OCI-LY1 (cell line): ENCODE measurements at regions not wholly inside any gene's neighbourhood (a gene's known extent, or its start where the extent isn't known, plus 50 kb on each side); places are given as distances from the start of the nearest gene placed in this dataset.

Experiments used
- H2AFZ ChIP-seq: fragments of 200-600 bp; sonication (generic), shearing (Covaris generic); 2 replicates; pipeline ENCODE4 v1.6.0; 2014; ENCODE audit warnings: antibody characterized with exemption, mild to moderate bottlenecking, low read length
- H3F3A ChIP-seq: fragments of 200-600 bp; sonication (generic), shearing (Covaris generic); 2 replicates; pipeline ENCODE4 v1.6.0; 2014; ENCODE audit warnings: mild to moderate bottlenecking, antibody characterized with exemption, low read length, moderate library complexity; ENCODE audit not compliant: insufficient read depth
- H3K27ac ChIP-seq: fragments of 200-600 bp; sonication (generic); 2 replicates; pipeline ENCODE4 v1.5.1; 2014; ENCODE audit warnings: low read length, mixed run types, mild to moderate bottlenecking, low read depth; ENCODE audit not compliant: poor library complexity, severe bottlenecking
- H3K27me3 ChIP-seq: fragments of 200-600 bp; sonication (generic); 2 replicates; pipeline ENCODE4 v1.6.0; 2014; ENCODE audit warnings: antibody characterized with exemption, mild to moderate bottlenecking, low read length, moderate library complexity; ENCODE audit not compliant: insufficient read depth
- H3K36me3 ChIP-seq: fragments of 200-600 bp; sonication (generic); 2 replicates; pipeline ENCODE4 v1.6.1; 2014; ENCODE audit warnings: mild to moderate bottlenecking, antibody characterized with exemption, low read length, moderate library complexity, mixed read lengths; ENCODE audit not compliant: insufficient read depth
- H3K4me1 ChIP-seq: fragments of 200-600 bp; sonication (generic); 2 replicates; pipeline ENCODE4 v1.5.1; 2014; ENCODE audit warnings: mild to moderate bottlenecking, low read length, moderate library complexity; ENCODE audit not compliant: insufficient read depth, severe bottlenecking
- H3K4me2 ChIP-seq: fragments of 200-600 bp; sonication (generic), shearing (Covaris generic); 2 replicates; pipeline ENCODE4 v1.6.1; 2014; ENCODE audit warnings: low read length
- H3K4me3 ChIP-seq: fragments of 200-600 bp; sonication (generic); 2 replicates; pipeline ENCODE4 v1.5.1; 2014; ENCODE audit warnings: low read length, low read depth, mild to moderate bottlenecking, mixed read lengths; ENCODE audit not compliant: poor library complexity, severe bottlenecking
- H3K79me2 ChIP-seq: fragments of 200-600 bp; shearing (Covaris generic); 2 replicates; pipeline ENCODE4 v1.6.1; 2016; ENCODE audit warnings: mixed run types, low read length, mixed read lengths; ENCODE audit not compliant: insufficient read depth
- H3K9ac ChIP-seq: fragments of 200-600 bp; sonication (generic), shearing (Covaris generic); 2 replicates; pipeline ENCODE4 v1.6.1; 2014; ENCODE audit warnings: mild to moderate bottlenecking, low read length, mixed read lengths
- H3K9me2 ChIP-seq: fragments of 200-600 bp; sonication (generic), shearing (Covaris generic); 2 replicates; pipeline ENCODE4 v1.6.1; 2014; ENCODE audit warnings: low read depth, mild to moderate bottlenecking, low read length, mixed read lengths
- H3K9me3 ChIP-seq: fragments of 200-600 bp; shearing (Covaris generic); 2 replicates; pipeline ENCODE4 v1.6.1; 2014; ENCODE audit warnings: low read length, mixed read lengths
- H4K20me1 ChIP-seq: fragments of 200-600 bp; sonication (generic), shearing (Covaris generic); 2 replicates; pipeline ENCODE4 v1.6.0; 2016; ENCODE audit warnings: mild to moderate bottlenecking, low read length; ENCODE audit not compliant: insufficient read depth
- CTCF ChIP-seq: fragments of 200-600 bp; sonication (generic), shearing (Covaris generic); IDR thresholded peaks from 2 replicates; pipeline ENCODE4 v1.5.1; 2017; ENCODE audit warnings: mild to moderate bottlenecking, antibody characterized with exemption, low read length, moderate library complexity, mixed read lengths
- EZH2 ChIP-seq: fragments of 200-600 bp; sonication (generic), shearing (Covaris generic); IDR thresholded peaks from 2 replicates; pipeline ENCODE4 v1.8.0; 2017; ENCODE audit warnings: borderline replicate concordance, mixed run types, mild to moderate bottlenecking, antibody characterized with exemption, low read length, moderate library complexity, mixed read lengths

- TF ChIP-seq CTCF (no peak), EZH2 (no peak)
- no peaks in the 10 kb centered on the region for H3K79me2 ChIP-seq
- H3K4me2 ChIP-seq = no peak overlapping the region
- no peaks in the 10 kb centered on the region for H3F3A ChIP-seq
- H3K27me3 ChIP-seq = 0 out of 2 replicates have a peak, but pooled peaks cover 3% of the 10 kb centered on the region
- H4K20me1 ChIP-seq = no peaks in the 10 kb centered on the region
- H3K9me3 ChIP-seq = no peaks in the 10 kb centered on the region
- H3K9ac ChIP-seq = no peak overlapping the region
- no peaks in the 10 kb centered on the region for H3K9me2 ChIP-seq
- no peaks in the 10 kb centered on the region for H3K36me3 ChIP-seq
- H2AFZ ChIP-seq = no peak overlapping the region
- no peak overlapping the region for H3K4me3 ChIP-seq
- H3K27ac ChIP-seq = no peak overlapping the region
- no peaks in the 10 kb centered on the region for H3K4me1 ChIP-seq
Observed at GRCh38 chr15:77691607-77692006, 58.9 kb upstream of the LINGO1 start.

- H2AFZ ChIP-seq = no peak overlapping the region
- no peaks in the 10 kb centered on the region for H3K9me2 ChIP-seq
- H4K20me1 ChIP-seq = no peaks in the 10 kb centered on the region
- no peaks in the 10 kb centered on the region for H3K36me3 ChIP-seq
- no peaks in the 10 kb centered on the region for H3K4me1 ChIP-seq
- H3K79me2 ChIP-seq = no peaks in the 10 kb centered on the region
- H3F3A ChIP-seq = no peaks in the 10 kb centered on the region
- TF ChIP-seq EZH2 = no peak
- TF ChIP-seq CTCF = no peak
- H3K27me3 ChIP-seq = 0 out of 2 replicates have a peak, but pooled peaks cover 3% of the 10 kb centered on the region
- H3K4me3 ChIP-seq = no peak overlapping the region
- H3K4me2 ChIP-seq = no peak overlapping the region
- no peaks in the 10 kb centered on the region for H3K9me3 ChIP-seq
- no peak overlapping the region for H3K9ac ChIP-seq
- no peak overlapping the region for H3K27ac ChIP-seq
Observed at GRCh38 chr15:77689821-77690220, 57.1 kb upstream of the LINGO1 start.

GRCh38 chr15:77688693-77689092 is 56.0 kb upstream of the LINGO1 start:
- no peak overlapping the region for H3K4me2 ChIP-seq
- H3K9me3 ChIP-seq = no peaks in the 10 kb centered on the region
- no peak overlapping the region for H3K9ac ChIP-seq
- TF ChIP-seq EZH2 (no peak), CTCF (no peak)
- 0 out of 2 replicates have a peak, but pooled peaks cover 7% of the 10 kb centered on the region for H3K27me3 ChIP-seq
- no peak overlapping the region for H2AFZ ChIP-seq
- H3K4me3 ChIP-seq = no peak overlapping the region
- H4K20me1 ChIP-seq = no peaks in the 10 kb centered on the region
- H3K4me1 ChIP-seq = no peaks in the 10 kb centered on the region
- no peaks in the 10 kb centered on the region for H3F3A ChIP-seq
- H3K79me2 ChIP-seq = no peaks in the 10 kb centered on the region
- H3K27ac ChIP-seq = no peak overlapping the region
- no peaks in the 10 kb centered on the region for H3K9me2 ChIP-seq
- no peaks in the 10 kb centered on the region for H3K36me3 ChIP-seq
